T-cell (primary cell): ENCODE measurements at regions not wholly inside any gene's neighbourhood (a gene's known extent, or its start where the extent isn't known, plus 50 kb on each side); places are given as distances from the start of the nearest gene placed in this dataset.
"Not testable (repeated sequence)": the region's sequence is repeated elsewhere in the genome, so short reads cannot be mapped to it uniquely, and the experiment has no call there.

Experiments
- ATAC-seq, 4 experiments: fragments of 200-7000 bp in 3 of 4; fragments of 150-1000 bp in 1 of 4; cut with Tn5 transposase; replicated peaks in 1 of 4; 1 replicate in 3 of 4; 2 replicates in 1 of 4; pipeline ENCODE4 v1.10.0; 2021; ENCODE audit warnings: moderate library complexity in 3 of 4, mild to moderate bottlenecking in 2 of 4, moderate number of reproducible peaks in 1 of 4
- CTCF ChIA-PET, 2 donors: fragments of 300-600 bp; sonication (Branson Sonifier 250); formaldehyde crosslinking; loops; one replicate each; lab custom pipeline; 2022; ENCODE audit warnings: antibody characterized with exemption in 2 of 2; lab: Charles Lee
- POLR2A ChIA-PET, 2 donors: fragments of 300-600 bp; sonication (Branson Sonifier 250); formaldehyde crosslinking; loops; one replicate each; lab custom pipeline; 2022; ENCODE audit warnings: antibody characterized with exemption in 2 of 2; lab: Charles Lee
- DNase-seq, 35 experiments: peaks; one replicate each; pipeline versions ENCODE4 v3.0.0 to v3.0.0-alpha.2; 2013 to 2023
- H3K27ac ChIP-seq: one replicate; pipeline ENCODE4 v1.5.1; 2013; ENCODE audit warnings: low read length
- H3K27me3 ChIP-seq, 2 experiments: replicated peaks in 1 of 2; 1 replicate in 1 of 2; 2 replicates in 1 of 2; pipeline versions ENCODE4 v1.6.1 to v1.7.0; 2013; ENCODE audit warnings: low read length in 1 of 2, mixed read lengths in 1 of 2; ENCODE audit not compliant: control insufficient read depth in 2 of 2, insufficient read depth in 2 of 2; ENCODE audit errors: extremely low read depth in 1 of 2
- H3K36me3 ChIP-seq, 2 donors: 1 replicate in 1 of 2; 2 replicates in 1 of 2; pipeline versions ENCODE4 v1.6.1 to v1.7.0; 2013; ENCODE audit warnings: low read length in 1 of 2; ENCODE audit not compliant: control insufficient read depth in 2 of 2, insufficient read depth in 1 of 2; ENCODE audit errors: extremely low read depth in 1 of 2
- H3K4me1 ChIP-seq, 2 experiments: 1 replicate in 1 of 2; 2 replicates in 1 of 2; pipeline versions ENCODE4 v1.6.1 to v1.7.0; 2013; ENCODE audit warnings: low read length in 2 of 2, mixed read lengths in 1 of 2; ENCODE audit not compliant: insufficient read depth in 2 of 2, control insufficient read depth in 1 of 2; ENCODE audit errors: extremely low read depth in 1 of 2
- H3K4me3 ChIP-seq, 2 donors: 1 replicate in 1 of 2; 2 replicates in 1 of 2; pipeline versions ENCODE4 v1.5.1 to v1.7.0; 2013; ENCODE audit warnings: mild to moderate bottlenecking in 2 of 2, low read length in 1 of 2, moderate library complexity in 1 of 2; ENCODE audit not compliant: control insufficient read depth in 1 of 2; ENCODE audit errors: extremely low read depth in 1 of 2
- H3K9me3 ChIP-seq: 2 replicates; pipeline ENCODE4 v1.7.0; 2013
- H3K27ac Mint-ChIP-seq, 2 donors: one replicate each; pipeline ENCODE4 v1.8.0; 2020 to 2021; ENCODE audit warnings: mild to moderate bottlenecking in 2 of 2, mixed read lengths in 2 of 2
- H3K27me3 Mint-ChIP-seq, 2 donors: one replicate each; pipeline ENCODE4 v1.8.0; 2021 to 2022; ENCODE audit warnings: mixed read lengths in 2 of 2
- H3K36me3 Mint-ChIP-seq: one replicate; pipeline ENCODE4 v1.8.0; 2021; ENCODE audit warnings: mixed read lengths
- H3K4me1 Mint-ChIP-seq, 3 donors: one replicate each; pipeline ENCODE4 v1.8.0; 2020 to 2022; ENCODE audit warnings: mixed read lengths in 3 of 3, mild to moderate bottlenecking in 1 of 3
- H3K4me3 Mint-ChIP-seq, 3 donors: one replicate each; pipeline ENCODE4 v1.8.0; 2020 to 2022; ENCODE audit warnings: mild to moderate bottlenecking in 3 of 3, mixed read lengths in 3 of 3, moderate library complexity in 3 of 3
- H3K9me3 Mint-ChIP-seq, 3 donors: one replicate each; pipeline ENCODE4 v1.8.0; 2020 to 2022; ENCODE audit warnings: mixed read lengths in 3 of 3
- WGBS: methylation state at CpG from one replicate; pipeline ENCODE4 v1.1.5; 2013; ENCODE audit warnings: missing lambda C conversion rate; ENCODE audit not compliant: insufficient coverage; 5-methylcytosine and 5-hydroxymethylcytosine counted together

GRCh38 chr6:169093770-169094551 is 159.7 kb downstream of the THBS2 start:
- peaks cover 0 to 14% of the 10 kb centered on the region in 2 experiments for H3K27me3 ChIP-seq
- Mint-ChIP-seq H3K27ac (no peak overlapping the region), H3K36me3 (no peaks in the 10 kb centered on the region), H3K27me3 (peaks cover 10 to 19% of the 10 kb centered on the region in 2 donors), H3K9me3 (peaks cover 20 to 22% (median 21%) of the 10 kb centered on the region in 3 donors), H3K4me3 (no peak overlapping the region), H3K4me1 (no peaks in the 10 kb centered on the region)
- CTCF ChIA-PET, result no interaction called here
- H3K4me1 ChIP-seq, result no peaks in the 10 kb centered on the region
- no peak for ATAC-seq
- POLR2A ChIA-PET, result no interaction called here
- H3K36me3 ChIP-seq, result no peaks in the 10 kb centered on the region
- DNase-seq, result no peak
- H3K27ac ChIP-seq, result no peak overlapping the region
- H3K4me3 ChIP-seq, result no peak overlapping the region
- 82% methylated on average over 14 of the region's 16 CpGs for WGBS
- no peaks in the 10 kb centered on the region for H3K9me3 ChIP-seq

DNA sequence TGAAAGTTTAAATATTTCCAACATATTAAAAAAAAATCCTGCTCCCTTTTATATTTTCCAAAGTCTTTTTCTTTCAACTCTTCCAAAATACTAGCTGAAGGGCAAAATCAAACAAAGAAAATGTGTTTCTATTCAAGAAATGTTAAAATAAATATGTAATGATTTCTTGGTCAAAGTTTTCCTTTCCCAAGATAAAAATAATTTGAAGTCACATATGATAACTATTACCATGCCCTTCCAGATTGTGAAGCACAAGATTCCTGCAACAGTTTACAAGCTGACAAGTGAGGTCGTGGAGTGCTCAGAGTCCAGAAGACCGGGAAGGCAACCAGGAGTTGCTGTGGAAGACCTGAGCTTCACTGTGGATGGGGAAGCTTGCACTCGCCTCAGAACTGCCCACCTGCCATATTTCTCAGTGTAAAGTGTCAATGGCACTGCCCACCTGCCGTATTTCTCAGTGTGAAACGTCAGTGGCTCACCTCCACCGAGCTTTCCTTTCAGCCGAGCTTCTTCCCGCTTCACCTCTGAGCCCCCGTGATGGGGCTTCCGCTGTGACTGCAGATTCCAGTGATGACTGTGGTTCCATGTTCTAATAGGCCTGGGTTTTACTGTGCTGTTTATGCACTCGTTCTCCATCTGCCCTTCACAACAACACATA is 160.5 kb downstream of the THBS2 start:
- ATAC-seq (no peak), DNase-seq (no peak)
- Histone ChIP-seq H3K27ac (no peak overlapping the region), H3K4me3 (no peak overlapping the region), H3K4me1 (no peaks in the 10 kb centered on the region), H3K36me3 (no peaks in the 10 kb centered on the region), H3K27me3 (peaks cover 0 to 14% of the 10 kb centered on the region in 2 experiments), H3K9me3 (no peaks in the 10 kb centered on the region)
- ChIA-PET POLR2A (no interaction called here), CTCF (no interaction called here)
- Mint-ChIP-seq H3K27ac (no peak overlapping the region), H3K4me1 (no peaks in the 10 kb centered on the region), H3K36me3 (no peaks in the 10 kb centered on the region), H3K4me3 (no peak overlapping the region), H3K9me3 (peaks cover 21 to 23% (median 22%) of the 10 kb centered on the region in 3 donors), H3K27me3 (peaks cover 10 to 16% of the 10 kb centered on the region in 2 donors)
- WGBS, result 86% methylated on average over 10 of the region's 11 CpGs

- no peak overlapping the region for H3K27ac ChIP-seq
- WGBS, result 80% methylated on average over 1 of the region's 3 CpGs
- Mint-ChIP-seq H3K36me3 (no peaks in the 10 kb centered on the region), H3K4me1 (no peaks in the 10 kb centered on the region), H3K27me3 (peaks cover 8 to 12% of the 10 kb centered on the region in 2 donors), H3K27ac (no peak overlapping the region), H3K4me3 (no peak overlapping the region), H3K9me3 (peaks cover 21 to 23% (median 22%) of the 10 kb centered on the region in 3 donors)
- POLR2A ChIA-PET, result no interaction called here
- H3K27me3 ChIP-seq, result peaks cover 0 to 8% of the 10 kb centered on the region in 2 experiments
- no peaks in the 10 kb centered on the region for H3K36me3 ChIP-seq
- CTCF ChIA-PET, result no interaction called here
- no peak for DNase-seq
- ATAC-seq, result no peak
- H3K4me1 ChIP-seq, result no peaks in the 10 kb centered on the region
- no peaks in the 10 kb centered on the region for H3K9me3 ChIP-seq
- no peak overlapping the region for H3K4me3 ChIP-seq
Observed at GRCh38 chr6:169092375-169092774, 161.3 kb downstream of the THBS2 start.

DNA sequence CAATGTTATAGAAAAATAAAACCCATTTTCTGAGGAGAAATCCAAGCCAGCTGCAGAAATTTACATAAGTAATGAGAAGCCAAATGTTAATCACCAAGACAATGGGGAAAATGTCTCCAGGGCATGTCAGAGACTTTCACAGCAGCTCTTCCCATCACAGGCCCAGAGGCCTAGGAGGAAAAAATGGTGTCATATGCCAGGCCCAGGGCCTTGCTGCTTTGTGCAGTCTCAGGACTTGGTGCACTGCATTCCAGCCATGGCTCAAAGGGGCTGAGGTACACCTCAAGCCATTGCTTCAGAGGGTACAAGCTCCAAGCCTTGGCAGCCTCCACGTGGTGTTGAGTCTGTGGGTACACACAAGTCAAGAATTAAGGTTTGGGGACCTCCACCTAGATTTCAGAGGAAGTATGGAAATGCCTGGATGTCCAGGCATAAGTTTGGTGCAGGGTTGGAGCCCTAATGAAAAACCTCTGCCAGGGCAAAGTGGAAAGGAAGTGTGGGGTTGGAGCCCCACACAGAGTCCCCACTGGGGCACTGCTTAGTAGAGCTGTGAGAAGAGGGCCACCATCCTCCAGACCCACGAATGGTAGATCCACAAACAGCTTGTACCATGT is 163.0 kb downstream of the THBS2 start:
- POLR2A ChIA-PET, CTCF ChIA-PET, H3K4me3 Mint-ChIP-seq, ATAC-seq, DNase-seq, H3K27ac ChIP-seq, H3K4me1 ChIP-seq, H3K27me3 ChIP-seq, H3K36me3 ChIP-seq, H3K36me3 Mint-ChIP-seq, H3K4me3 ChIP-seq, H3K9me3 ChIP-seq, H3K27ac Mint-ChIP-seq, H3K4me1 Mint-ChIP-seq, H3K27me3 Mint-ChIP-seq: not testable (repeated sequence)
- peaks cover 21 to 23% (median 22%) of the 10 kb centered on the region in 3 donors for H3K9me3 Mint-ChIP-seq
- WGBS, result 20% methylated on average over 1 of the region's 2 CpGs

- Mint-ChIP-seq H3K27ac (no peak overlapping the region), H3K36me3 (no peaks in the 10 kb centered on the region), H3K4me3 (no peak overlapping the region), H3K4me1 (no peaks in the 10 kb centered on the region), H3K27me3 (no peaks in the 10 kb centered on the region), H3K9me3 (peaks cover 19 to 24% (median 21%) of the 10 kb centered on the region in 3 donors)
- Histone ChIP-seq H3K36me3 (no peaks in the 10 kb centered on the region), H3K27ac (no peak overlapping the region), H3K27me3 (no peaks in the 10 kb centered on the region), H3K4me3 (no peak overlapping the region), H3K4me1 (no peaks in the 10 kb centered on the region), H3K9me3 (no peaks in the 10 kb centered on the region)
- DNase-seq, result no peak
- no CpG with 5 or more reads among the region's 2 CpGs for WGBS
- POLR2A ChIA-PET, result interaction anchor here in 1 of 2 donors (0.5 kb wide), 1 partner anchor 11 kb away, joined by 7 read pairs; no protein-coding TSS in a partner anchor
- ATAC-seq, result no peak
- CTCF ChIA-PET, result no interaction called here
Observed at GRCh38 chr6:169088762-169089161, 164.9 kb downstream of the THBS2 start.

DNA sequence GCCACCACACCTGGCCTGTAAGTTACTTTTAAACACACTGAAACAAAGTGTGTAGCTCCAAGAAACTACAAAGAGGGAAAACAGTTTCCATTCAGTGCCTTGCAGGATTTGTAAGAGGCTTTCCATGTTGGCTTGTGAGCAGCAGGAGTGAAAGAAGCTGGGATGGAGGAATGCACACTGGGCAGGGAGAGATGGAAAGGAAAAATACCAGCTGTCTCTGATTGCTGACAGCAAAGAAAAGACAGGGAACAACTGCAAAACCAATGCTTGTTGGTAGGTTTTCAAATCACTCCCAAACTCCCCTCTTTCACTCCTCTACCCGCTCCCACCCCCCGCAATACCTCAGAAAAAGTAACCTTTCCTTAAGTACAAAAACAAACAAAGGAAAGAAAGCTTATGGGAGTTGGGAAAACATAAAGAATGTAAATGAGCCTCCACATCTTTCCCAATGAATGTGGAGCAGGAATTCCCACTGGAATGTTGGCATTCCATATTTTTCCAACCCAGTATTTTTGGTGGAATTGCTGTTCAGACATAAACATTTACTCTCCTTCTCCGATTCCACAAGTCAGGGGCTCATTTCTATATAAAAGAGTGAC is 166.1 kb downstream of the THBS2 start:
- no peaks in the 10 kb centered on the region for H3K4me1 Mint-ChIP-seq
- H3K36me3 ChIP-seq, result no peaks in the 10 kb centered on the region
- ChIA-PET POLR2A (no interaction called here), CTCF (no interaction called here)
- peaks cover 0 to 3% of the 10 kb centered on the region in 2 experiments for H3K27me3 ChIP-seq
- H3K4me1 ChIP-seq, result no peaks in the 10 kb centered on the region
- no peak overlapping the region for H3K4me3 ChIP-seq
- no peak overlapping the region for H3K27ac ChIP-seq
- H3K27me3 Mint-ChIP-seq, result no peaks in the 10 kb centered on the region
- H3K9me3 ChIP-seq, result no peaks in the 10 kb centered on the region
- H3K36me3 Mint-ChIP-seq, result no peaks in the 10 kb centered on the region
- WGBS, result no CpG with 5 or more reads among the region's 3 CpGs
- H3K4me3 Mint-ChIP-seq, result no peak overlapping the region
- no peak for ATAC-seq
- H3K9me3 Mint-ChIP-seq, result peaks cover 19 to 24% (median 20%) of the 10 kb centered on the region in 3 donors
- no peak for DNase-seq
- H3K27ac Mint-ChIP-seq, result no peak overlapping the region
